A549 (cell line): ENCODE measurements at regions not wholly inside any gene's neighbourhood (a gene's known extent, or its start where the extent isn't known, plus 50 kb on each side); places are given as distances from the start of the nearest gene placed in this dataset.

ENCODE experiments used
- ATAC-seq, 2 experiments: fragments of 200-7000 bp in 1 of 2; fragments of >200 bp in 1 of 2; cut with Nextera tagmentation in 1 of 2; cut with Tn5 transposase in 1 of 2; 3 replicates each; pipeline versions ENCODE4 v1.8.0 to v1.9.1; 2018 to 2020; ENCODE audit warnings: mild to moderate bottlenecking in 1 of 2, moderate library complexity in 1 of 2
- CTCF ChIA-PET: fragments of 300-600 bp; sonication (Branson Sonifier 250); formaldehyde crosslinking; extraction: SDS; loops from one replicate; lab custom pipeline; 2021; ENCODE audit warnings: antibody characterized with exemption, inconsistent platforms; lab: Yijun Ruan, JAX
- POLR2A ChIA-PET: fragments of 350-600 bp; formaldehyde crosslinking; extraction: SDS; loops from one replicate; lab custom pipeline; 2021; ENCODE audit warnings: antibody characterized with exemption, inconsistent platforms; lab: Yijun Ruan, JAX
- DNase-seq, 2 experiments: peaks; one replicate each; pipeline versions ENCODE4 v3.0.0 to v3.0.0-alpha.2; 2011 to 2016; ENCODE audit warnings: low read depth in 1 of 2, low spot score in 1 of 2
- FAIRE-seq: peaks from 2 replicates; lab custom pipeline; 2011; peaks lifted over from hg19 to GRCh38; lab: Jason Lieb, UNC
- H3K27ac ChIP-seq, 2 experiments: fragments of >200 bp; sonication (Bioruptor Twin); formaldehyde crosslinking; 3 replicates each; pipeline ENCODE4 v1.5.1; 2016 to 2017
- H3K4me1 ChIP-seq: fragments of >200 bp; sonication (Bioruptor Twin); formaldehyde crosslinking; 3 replicates; pipeline ENCODE4 v1.6.1; 2016
- H3K4me2 ChIP-seq: fragments of >200 bp; sonication (Bioruptor Twin); formaldehyde crosslinking; 3 replicates; pipeline ENCODE4 v1.6.1; 2016
- H3K4me3 ChIP-seq: fragments of >200 bp; sonication (Bioruptor Twin); formaldehyde crosslinking; 3 replicates; pipeline ENCODE4 v1.5.1; 2016
- H3K9me3 ChIP-seq: fragments of >200 bp; sonication (Bioruptor Twin); formaldehyde crosslinking; 3 replicates; pipeline ENCODE4 v1.6.1; 2016
- CBX2 ChIP-seq: fragments of 200-600 bp; sonication (generic); IDR thresholded peaks from 2 replicates; pipeline ENCODE4 v1.6.1; 2016; ENCODE audit warnings: low read depth, mild to moderate bottlenecking, borderline replicate concordance
- CEBPB ChIP-seq, 2 experiments: fragments of >200 bp in 1 of 2; sonication (Bioruptor Twin) in 1 of 2; formaldehyde crosslinking in 1 of 2; IDR thresholded peaks; 2 replicates each; pipeline ENCODE4 v1.6.1; 2012 to 2016
- E2F6 ChIP-seq: IDR thresholded peaks from 2 replicates; pipeline ENCODE4 v1.6.1; 2012; ENCODE audit warnings: low read depth, borderline replicate concordance
- EP300 ChIP-seq, 2 experiments: fragments of >200 bp; sonication (Bioruptor Twin); formaldehyde crosslinking; IDR thresholded peaks; 2 replicates in 1 of 2; 3 replicates in 1 of 2; pipeline ENCODE4 v1.6.1; 2016 to 2017
- ESRRA ChIP-seq: fragments of 150-350 bp; IDR thresholded peaks from 2 replicates; pipeline ENCODE4 v1.6.1; 2014; ENCODE audit warnings: mild to moderate bottlenecking, low read length, borderline replicate concordance
- FOSL2 ChIP-seq, 2 experiments: fragments of 450-650 bp in 1 of 2; fragments of >200 bp in 1 of 2; sonication (Bioruptor Twin) in 1 of 2; formaldehyde crosslinking; IDR thresholded peaks; 2 replicates each; pipeline versions ENCODE4 v1.5.0 to v1.6.1; 2016 to 2020; ENCODE audit warnings: mild to moderate bottlenecking in 1 of 2, moderate library complexity in 1 of 2
- GATA3 ChIP-seq: IDR thresholded peaks from 2 replicates; pipeline ENCODE4 v1.6.1; 2012; ENCODE audit warnings: borderline replicate concordance
- HES2 ChIP-seq: fragments of >200 bp; sonication (Bioruptor Twin); formaldehyde crosslinking; IDR thresholded peaks from 2 replicates; pipeline ENCODE4 v1.6.1; 2016
- HMGXB4 ChIP-seq: fragments of 250-450 bp; sonication (Bioruptor Pico); IDR thresholded peaks from 2 replicates; pipeline ENCODE4 v1.5.0; 2021; ENCODE audit warnings: mild to moderate bottlenecking, moderate library complexity, borderline replicate concordance
- HOXB13 ChIP-seq: fragments of 250-450 bp; sonication (Bioruptor Pico); IDR thresholded peaks from 2 replicates; pipeline ENCODE4 v1.5.0; 2020; ENCODE audit warnings: low read depth, mild to moderate bottlenecking, moderate library complexity
- MAX ChIP-seq: IDR thresholded peaks from 2 replicates; pipeline ENCODE4 v1.6.1; 2012
- MYC ChIP-seq: IDR thresholded peaks from 2 replicates; pipeline ENCODE4 v1.6.1; 2012; ENCODE audit warnings: mild to moderate bottlenecking, inconsistent platforms, low read length, improper control_type of control experiment, borderline replicate concordance
- RARB ChIP-seq: fragments of 250-450 bp; sonication (Bioruptor Pico); IDR thresholded peaks from 2 replicates; pipeline ENCODE4 v1.8.0; 2021; ENCODE audit warnings: mild to moderate bottlenecking, moderate library complexity
- REST ChIP-seq: fragments of 200-600 bp; sonication (generic); IDR thresholded peaks from 2 replicates; pipeline ENCODE4 v1.6.1; 2016; ENCODE audit warnings: antibody characterized with exemption, mild to moderate bottlenecking, moderate library complexity
- SREBF2 ChIP-seq: fragments of 450-650 bp; IDR thresholded peaks from 2 replicates; pipeline ENCODE4 v1.6.1; 2014; ENCODE audit warnings: mild to moderate bottlenecking, moderate library complexity
- USF2 ChIP-seq: fragments of 450-650 bp; IDR thresholded peaks from 2 replicates; pipeline ENCODE4 v1.6.1; 2014; ENCODE audit warnings: antibody characterized with exemption
- WGBS: methylation state at CpG from one replicate; pipeline ENCODE4 v1.1.6; 2017; ENCODE audit errors: missing lambda C conversion rate; 5-methylcytosine and 5-hydroxymethylcytosine counted together

GRCh38 chr5:113817683-113818082 is 304.2 kb downstream of the YTHDC2 start:
- TF ChIP-seq ESRRA (no peak), USF2 (peak; percentile 12; the same call in 1 of the 2 replicates)
- ATAC-seq (no peak), FAIRE-seq (no peak), DNase-seq (no peak)
- no peak overlapping the region for H3K4me2 ChIP-seq
- ChIA-PET POLR2A (no interaction called here), CTCF (no interaction called here)
- H3K9me3 ChIP-seq = no peaks in the 10 kb centered on the region
- 4% methylated on average over 3 of the region's 3 CpGs for WGBS
- no peaks in the 10 kb centered on the region for H3K4me1 ChIP-seq
- no peak overlapping the region for H3K27ac ChIP-seq
- no peak overlapping the region for H3K4me3 ChIP-seq

GRCh38 chr5:113823696-113824095 is 310.2 kb downstream of the YTHDC2 start:
- ATAC-seq = no peak

GRCh38 chr5:113824307-113824706 is 310.8 kb downstream of the YTHDC2 start:
- ATAC-seq = no peak

More at GRCh38 chr5:113823696-113824095, 310.2 kb downstream of the YTHDC2 start:
- H3K4me1 ChIP-seq = no peaks in the 10 kb centered on the region
- 0% methylated on average over 3 of the region's 3 CpGs for WGBS
- no peak overlapping the region for H3K4me3 ChIP-seq
- H3K27ac ChIP-seq = no peak overlapping the region
- FAIRE-seq = no peak
- no peak for TF ChIP-seq MAX
- no peak for TF ChIP-seq MYC
- no peak for TF ChIP-seq FOSL2 (IDR thresholded peaks at IDR 0.05)
- TF ChIP-seq FOSL2 (CRISPR knock-in tag; IDR thresholded peaks at IDR 0.05) = no peak
- TF ChIP-seq SREBF2 = no peak
- TF ChIP-seq E2F6 = no peak
- TF ChIP-seq EP300 (IDR thresholded peaks at IDR 0.05) = no peak
- TF ChIP-seq HES2 = no peak
- TF ChIP-seq GATA3 = no peak
- CTCF ChIA-PET = no interaction called here
- no peaks in the 10 kb centered on the region for H3K9me3 ChIP-seq
- H3K4me2 ChIP-seq = no peak overlapping the region
- DNase-seq = no peak
- POLR2A ChIA-PET = no interaction called here

GRCh38 chr5:113825176-113825575 is 311.7 kb downstream of the YTHDC2 start:
- ATAC-seq = no peak
- CTCF ChIA-PET = no interaction called here
- Histone ChIP-seq H3K9me3 (no peaks in the 10 kb centered on the region), H3K4me1 (no peaks in the 10 kb centered on the region)
- no peak for TF ChIP-seq CEBPB (IDR thresholded peaks at IDR 0.05)
- no peak for TF ChIP-seq RARB (CRISPR knock-in tag)
- TF ChIP-seq CBX2 = no peak
- TF ChIP-seq REST = no peak
- TF ChIP-seq HMGXB4 (CRISPR knock-in tag) = no peak
- no peak for TF ChIP-seq HOXB13 (CRISPR knock-in tag)
- TF ChIP-seq, all 56 proteins: peak for 0
- FAIRE-seq (no peak), DNase-seq (no peak)
- H3K4me2 ChIP-seq = no peak overlapping the region
- no peak overlapping the region for H3K4me3 ChIP-seq
- H3K27ac ChIP-seq = no peak overlapping the region
- POLR2A ChIA-PET = no interaction called here

More at GRCh38 chr5:113824307-113824706, 310.8 kb downstream of the YTHDC2 start:
- CTCF ChIA-PET = no interaction called here
- Histone ChIP-seq H3K9me3 (no peaks in the 10 kb centered on the region), H3K4me1 (no peaks in the 10 kb centered on the region), H3K4me2 (no peak overlapping the region)
- TF ChIP-seq SREBF2 = no peak
- TF ChIP-seq, all 56 proteins: peak for 0
- POLR2A ChIA-PET = no interaction called here
- WGBS = 0% methylated on average over 2 of the region's 2 CpGs
- no peak for FAIRE-seq
- no peak overlapping the region for H3K4me3 ChIP-seq
- no peak for DNase-seq
- no peak overlapping the region for H3K27ac ChIP-seq
